CD14-positive monocyte (primary cell): ENCODE measurements at regions not wholly inside any gene's neighbourhood (a gene's known extent, or its start where the extent isn't known, plus 50 kb on each side); places are given as distances from the start of the nearest gene placed in this dataset.

Source experiments
- DNase-seq, 3 donors: peaks; one replicate each; pipeline ENCODE4 v3.0.0-alpha.2; 2011 to 2022
- H2AFZ ChIP-seq: 2 replicates; pipeline ENCODE4 v1.6.0; 2012; ENCODE audit warnings: mild to moderate bottlenecking, low read depth, low read length, inconsistent platforms; ENCODE audit not compliant: insufficient read depth, poor library complexity, severe bottlenecking
- H3K27ac ChIP-seq, 2 donors: 1 replicate in 1 of 2; 2 replicates in 1 of 2; pipeline ENCODE4 v1.5.1; 2012 to 2013; ENCODE audit warnings: low read length in 2 of 2, control low read depth in 1 of 2, inconsistent platforms in 1 of 2, low read depth in 1 of 2, mild to moderate bottlenecking in 1 of 2
- H3K27me3 ChIP-seq, 2 donors: one replicate each; pipeline versions ENCODE4 v1.6.0 to v1.6.1; 2011 to 2013; ENCODE audit warnings: low read length in 2 of 2; ENCODE audit not compliant: control insufficient read depth in 2 of 2, insufficient read depth in 2 of 2
- H3K36me3 ChIP-seq, 2 donors: replicated peaks in 1 of 2; 1 replicate in 1 of 2; 2 replicates in 1 of 2; pipeline versions ENCODE4 v1.5.1 to v1.6.1; 2012 to 2013; ENCODE audit warnings: low read length in 2 of 2, control low read depth in 1 of 2, inconsistent platforms in 1 of 2, mild to moderate bottlenecking in 1 of 2; ENCODE audit not compliant: insufficient read depth in 2 of 2, control insufficient read depth in 1 of 2
- H3K4me1 ChIP-seq, 2 donors: 1 replicate in 1 of 2; 2 replicates in 1 of 2; pipeline versions ENCODE4 v1.5.1 to v1.6.1; 2012 to 2013; ENCODE audit warnings: low read length in 2 of 2, control low read depth in 1 of 2, inconsistent platforms in 1 of 2, mild to moderate bottlenecking in 1 of 2, moderate library complexity in 1 of 2; ENCODE audit not compliant: insufficient read depth in 2 of 2, control insufficient read depth in 1 of 2
- H3K4me2 ChIP-seq: replicated peaks from 2 replicates; pipeline ENCODE3; 2012; ENCODE audit warnings: low read length, moderate library complexity, mild to moderate bottlenecking; ENCODE audit not compliant: poor library complexity, severe bottlenecking; ENCODE audit errors: extremely low read depth
- H3K4me3 ChIP-seq, 3 experiments: fragments of 200-600 bp in 1 of 3; sonication (generic) in 1 of 3; replicated peaks in 1 of 3; 1 replicate in 2 of 3; 2 replicates in 1 of 3; pipeline ENCODE4 v1.5.1; 2011 to 2013; ENCODE audit warnings: low read length in 3 of 3, mild to moderate bottlenecking in 3 of 3, control low read depth in 2 of 3, low read depth in 2 of 3, inconsistent platforms in 1 of 3, moderate library complexity in 1 of 3
- H3K79me2 ChIP-seq: 2 replicates; pipeline ENCODE4 v1.6.0; 2012; ENCODE audit warnings: mild to moderate bottlenecking, control low read depth, inconsistent platforms, low read length, moderate library complexity; ENCODE audit not compliant: insufficient read depth
- H3K9ac ChIP-seq: 2 replicates; pipeline ENCODE4 v1.6.0; 2017; ENCODE audit warnings: low read length, mild to moderate bottlenecking; ENCODE audit not compliant: insufficient read depth, poor library complexity, severe bottlenecking
- H3K9me3 ChIP-seq, 2 donors: replicated peaks in 1 of 2; 1 replicate in 1 of 2; 2 replicates in 1 of 2; pipeline versions ENCODE4 v1.5.1 to v1.6.1; 2012 to 2013; ENCODE audit warnings: low read length in 2 of 2, control low read depth in 1 of 2; ENCODE audit not compliant: control insufficient read depth in 1 of 2, insufficient read depth in 1 of 2
- H4K20me1 ChIP-seq: 2 replicates; pipeline ENCODE4 v1.6.0; 2012; ENCODE audit warnings: mild to moderate bottlenecking, low read length, control low read depth, moderate library complexity; ENCODE audit not compliant: insufficient read depth
- H3K27ac Mint-ChIP-seq, 7 donors: one replicate each; pipeline ENCODE4 v1.8.0; 2020; ENCODE audit warnings: mild to moderate bottlenecking in 7 of 7, mixed read lengths in 7 of 7, moderate library complexity in 6 of 7, inconsistent platforms in 2 of 7
- H3K27me3 Mint-ChIP-seq, 3 donors: one replicate each; pipeline ENCODE4 v1.8.0; 2021 to 2022; ENCODE audit warnings: low read depth in 3 of 3, mild to moderate bottlenecking in 3 of 3, mixed read lengths in 3 of 3, moderate library complexity in 3 of 3, inconsistent platforms in 1 of 3
- H3K36me3 Mint-ChIP-seq, 2 donors: one replicate each; pipeline ENCODE4 v1.8.0; 2020; ENCODE audit warnings: mixed read lengths in 2 of 2, inconsistent platforms in 1 of 2, mild to moderate bottlenecking in 1 of 2
- H3K4me1 Mint-ChIP-seq: one replicate; pipeline ENCODE4 v1.8.0; 2020; ENCODE audit warnings: mild to moderate bottlenecking, mixed read lengths
- H3K4me3 Mint-ChIP-seq, 2 donors: one replicate each; pipeline ENCODE4 v1.8.0; 2020; ENCODE audit warnings: mild to moderate bottlenecking in 2 of 2, mixed read lengths in 2 of 2, moderate library complexity in 1 of 2
- H3K9me3 Mint-ChIP-seq, 7 donors: one replicate each; pipeline ENCODE4 v1.8.0; 2020 to 2022; ENCODE audit warnings: mixed read lengths in 7 of 7, mild to moderate bottlenecking in 6 of 7, moderate library complexity in 6 of 7, inconsistent platforms in 2 of 7
- CTCF ChIP-seq: fragments of 200-600 bp; IDR thresholded peaks from one replicate; pipeline ENCODE4 v1.8.0; 2022; ENCODE audit warnings: antibody characterized with exemption, mild to moderate bottlenecking
- WGBS: methylation state at CpG from one replicate; pipeline ENCODE4 v1.1.5; 2013; ENCODE audit warnings: missing lambda C conversion rate; ENCODE audit not compliant: insufficient coverage; 5-methylcytosine and 5-hydroxymethylcytosine counted together
- intact Hi-C, 2 donors: fragments of 100-400 bp; cut with micrococcal nuclease; formaldehyde crosslinking; loops; one replicate each; pipeline versions ENCODE4 v1.15.0 to v1.15.1; 2023

- H3K9ac ChIP-seq, result no peak overlapping the region
- Mint-ChIP-seq H3K36me3 (no peaks in the 10 kb centered on the region), H3K27me3 (no peaks in the 10 kb centered on the region), H3K4me1 (no peaks in the 10 kb centered on the region), H3K4me3 (no peak overlapping the region), H3K27ac (no peak overlapping the region), H3K9me3 (no peaks in the 10 kb centered on the region)
- no peaks in the 10 kb centered on the region for H3K79me2 ChIP-seq
- intact Hi-C loops, result no loop called here
- TF ChIP-seq CTCF, result no peak
- no peak overlapping the region for H2AFZ ChIP-seq
- H4K20me1 ChIP-seq, result no peaks in the 10 kb centered on the region
- no peak overlapping the region for H3K27ac ChIP-seq
- no peak overlapping the region for H3K4me2 ChIP-seq
- DNase-seq, result no peak
- no peaks in the 10 kb centered on the region for H3K36me3 ChIP-seq
- no peaks in the 10 kb centered on the region for H3K27me3 ChIP-seq
- H3K4me1 ChIP-seq, result no peaks in the 10 kb centered on the region
- no peak overlapping the region for H3K4me3 ChIP-seq
- H3K9me3 ChIP-seq, result no peaks in the 10 kb centered on the region
Observed at GRCh38 chr9:10729213-10729612, 116.4 kb upstream of the PTPRD start.

GRCh38 chr9:10744669-10745068 is 131.9 kb upstream of the PTPRD start:
- intact Hi-C loops, result no loop called here
- Mint-ChIP-seq H3K4me1 (no peaks in the 10 kb centered on the region), H3K4me3 (no peak overlapping the region), H3K9me3 (peaks cover 0 to 6% (median 2%) of the 10 kb centered on the region in 7 donors), H3K27ac (no peak overlapping the region), H3K36me3 (no peaks in the 10 kb centered on the region), H3K27me3 (no peaks in the 10 kb centered on the region)
- DNase-seq, result no peak
- H3K9ac ChIP-seq, result no peak overlapping the region
- no peak for TF ChIP-seq CTCF
- no peak overlapping the region for H2AFZ ChIP-seq
- no peaks in the 10 kb centered on the region for H3K27me3 ChIP-seq
- no peak overlapping the region for H3K27ac ChIP-seq
- no peaks in the 10 kb centered on the region for H3K9me3 ChIP-seq
- no peaks in the 10 kb centered on the region for H3K79me2 ChIP-seq
- no peaks in the 10 kb centered on the region for H3K36me3 ChIP-seq
- H4K20me1 ChIP-seq, result no peaks in the 10 kb centered on the region
- no peaks in the 10 kb centered on the region for H3K4me1 ChIP-seq
- H3K4me3 ChIP-seq, result no peak overlapping the region
- H3K4me2 ChIP-seq, result no peak overlapping the region
- WGBS, result 62% methylated on average over 2 of the region's 2 CpGs
